GM21423 (cell line): ENCODE measurements at regions not wholly inside any gene's neighbourhood (a gene's known extent, or its start where the extent isn't known, plus 50 kb on each side); places are given as distances from the start of the nearest gene placed in this dataset.

Source experiments
- ATAC-seq: cut with Tn5 transposase; IDR thresholded peaks from one replicate; pipeline ENCODE4 v1.9.1; 2021; ENCODE audit warnings: mild to moderate bottlenecking, moderate library complexity; ENCODE audit not compliant: unreplicated experiment

DNA sequence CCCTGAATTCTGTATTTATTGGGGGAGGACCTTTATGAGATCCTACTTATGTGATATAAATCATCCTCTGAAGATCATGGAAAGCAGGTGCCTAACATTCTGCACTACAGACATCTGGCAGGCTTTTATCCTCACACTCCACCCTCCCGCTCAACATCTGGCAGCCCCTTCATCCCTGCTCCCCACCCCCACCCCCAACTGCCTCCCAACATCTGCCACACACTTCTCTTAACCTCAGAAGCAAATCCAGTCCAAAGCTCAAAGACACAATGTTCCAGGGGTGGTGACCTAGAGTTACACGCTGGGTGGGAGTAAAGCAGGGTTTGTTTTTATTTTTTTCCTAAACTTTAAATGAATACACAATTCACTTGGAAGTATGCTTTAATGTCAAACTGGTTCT lies 184.5 kb upstream of the ATP11B start:
- no peak for ATAC-seq

DNA sequence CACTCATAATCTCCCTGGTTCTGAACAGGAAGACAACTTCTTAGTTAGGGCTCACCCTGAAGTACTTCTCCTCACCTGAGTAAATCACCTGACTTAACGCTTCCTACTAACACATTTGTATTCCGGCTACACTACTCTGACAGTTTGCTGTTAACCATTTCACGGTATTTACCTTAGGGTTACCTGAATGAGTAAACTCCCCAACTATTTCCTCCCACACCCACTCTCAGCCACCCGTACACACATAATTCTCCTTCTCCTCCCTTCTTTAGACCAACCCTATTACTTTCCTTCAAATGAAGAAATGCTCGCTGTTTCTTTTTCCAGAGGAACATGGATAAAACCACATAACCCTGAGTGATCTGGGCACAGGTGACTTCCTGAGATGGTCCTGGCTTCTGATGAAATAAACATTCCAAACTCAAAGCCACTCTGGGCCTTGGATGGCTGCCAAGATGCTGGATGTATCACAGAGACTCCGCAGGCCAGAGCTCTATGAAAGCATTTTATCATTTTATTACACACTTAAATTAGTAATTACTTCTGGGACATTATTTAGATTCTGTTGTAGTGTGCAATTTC lies 183.6 kb upstream of the ATP11B start:
- ATAC-seq, result no peak

DNA sequence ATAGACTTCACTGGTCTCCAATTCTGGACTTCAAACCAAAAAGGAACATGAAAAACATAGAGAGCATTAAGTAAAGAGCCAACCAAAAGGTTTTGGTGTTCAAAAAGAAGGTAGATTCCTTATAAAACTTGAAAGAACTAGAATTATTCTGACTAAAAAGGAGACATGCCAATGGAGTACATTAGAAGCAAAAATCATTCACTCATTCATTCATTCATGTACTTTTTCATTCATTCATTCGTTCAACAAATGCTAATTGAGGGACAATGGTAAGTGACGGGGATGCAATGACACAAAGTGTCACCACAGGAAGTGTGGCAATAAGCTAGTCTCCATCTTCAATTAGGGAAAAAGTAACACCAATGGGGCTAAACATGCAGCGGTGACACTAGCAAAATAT lies 181.0 kb upstream of the ATP11B start:
- ATAC-seq, result no peak

DNA sequence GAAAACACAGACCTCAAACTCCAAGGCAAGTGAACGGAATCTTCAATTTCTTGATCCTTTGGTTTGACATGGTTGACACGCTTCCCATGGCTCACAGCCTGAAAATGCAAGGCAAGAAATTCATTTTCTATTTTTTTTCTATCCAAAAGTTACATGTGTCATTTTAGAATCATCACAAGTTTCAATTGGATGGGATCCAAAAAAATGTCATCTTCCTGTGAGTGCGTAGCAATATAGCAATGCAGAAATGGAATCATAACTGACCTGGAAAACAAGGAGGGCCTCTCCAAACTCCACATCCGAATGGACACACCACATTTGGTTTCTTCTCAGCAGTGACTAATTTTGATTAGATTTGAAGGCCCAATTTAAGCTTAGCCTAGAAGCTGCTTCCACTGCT lies 175.8 kb upstream of the ATP11B start:
- ATAC-seq, result no peak

DNA sequence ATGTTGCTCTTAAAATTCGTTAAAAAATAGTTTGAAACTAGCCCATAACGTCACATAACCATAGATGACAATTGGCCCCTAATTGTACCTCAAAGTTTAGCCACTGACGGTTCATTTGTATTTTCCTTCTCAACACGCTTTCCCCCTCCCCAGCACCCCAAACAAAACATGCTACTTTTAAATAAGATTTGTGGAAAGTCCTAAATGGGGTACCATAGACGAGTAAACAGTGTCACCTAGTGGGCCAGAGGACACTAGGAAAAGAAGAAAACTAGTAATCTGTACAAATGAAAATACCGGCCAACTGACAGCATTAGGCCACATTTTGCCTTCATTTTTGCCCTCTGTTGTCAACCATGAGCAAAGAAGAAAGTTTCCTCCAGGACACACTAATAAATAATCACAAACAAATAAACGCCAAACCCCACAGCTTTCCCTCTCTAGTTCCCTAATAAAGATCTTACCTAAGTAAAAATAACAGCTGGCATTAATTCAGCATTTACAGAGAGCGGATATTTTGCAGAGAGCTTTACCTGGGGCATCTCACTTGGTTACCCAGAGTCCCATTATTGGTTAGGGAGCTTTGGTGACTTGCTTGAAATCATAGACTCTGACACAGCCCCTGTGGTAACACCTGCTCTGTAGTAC lies 175.1 kb upstream of the ATP11B start:
- ATAC-seq, result no peak

DNA sequence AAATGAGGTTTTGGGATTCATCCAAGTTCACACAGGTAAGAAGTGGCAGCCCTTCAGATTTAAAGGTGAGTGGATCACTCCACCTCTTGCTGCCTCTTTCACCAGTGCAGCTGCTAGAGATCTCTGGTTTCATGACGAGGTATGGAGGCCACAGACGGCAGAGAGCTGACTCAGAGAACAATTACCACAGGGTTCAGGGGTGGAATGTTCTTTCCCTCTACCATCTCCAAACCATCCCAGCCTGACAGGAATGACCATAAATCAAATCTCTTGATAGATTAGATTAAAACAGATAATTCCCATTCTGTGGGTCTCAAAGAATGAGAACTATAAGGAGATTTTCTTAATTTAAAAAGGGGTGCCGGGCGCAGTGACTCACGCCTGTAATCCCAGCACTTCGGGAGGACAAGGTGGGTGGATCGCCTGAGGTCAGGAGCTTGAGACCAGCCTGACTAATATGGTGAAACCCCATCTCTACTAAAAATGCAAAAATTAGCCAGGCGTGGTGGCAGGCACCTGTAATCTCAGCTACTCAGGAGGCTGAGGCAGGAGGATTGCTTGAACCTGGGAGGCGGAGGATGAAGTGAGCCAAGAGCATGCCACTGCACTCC lies 174.2 kb upstream of the ATP11B start:
- no peak for ATAC-seq

DNA sequence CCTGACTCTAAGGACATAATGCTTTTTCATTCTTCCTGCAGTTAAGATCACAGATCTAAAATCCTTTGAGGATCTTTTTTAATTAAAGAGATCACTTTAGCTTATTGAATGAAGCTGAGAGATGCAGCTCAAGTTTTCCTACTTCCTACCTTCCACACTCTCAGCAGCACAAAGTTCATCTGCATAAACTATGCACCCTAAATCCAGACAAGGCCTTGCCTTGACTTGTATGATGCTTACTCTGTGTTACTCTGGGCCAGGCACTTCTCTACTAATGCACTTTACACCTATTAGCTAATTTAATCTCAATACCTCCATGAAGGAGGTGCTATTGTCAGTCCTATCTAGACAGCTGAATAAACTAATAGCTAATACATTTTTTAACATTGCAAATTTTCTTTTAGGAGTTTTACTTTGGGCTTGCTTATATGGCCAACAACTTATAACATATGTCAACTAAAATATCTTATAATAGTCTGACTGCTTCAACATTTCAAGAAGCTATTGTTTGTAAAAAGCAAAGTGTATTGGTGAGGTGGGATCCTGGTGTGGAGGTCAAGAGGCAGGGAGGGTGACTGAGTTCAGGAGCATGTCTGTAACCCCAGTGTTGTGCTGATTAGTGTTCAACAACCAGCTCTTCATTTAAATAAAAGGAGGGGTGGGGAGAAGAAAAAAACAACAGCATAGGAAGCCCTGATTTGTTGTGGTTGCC lies 172.4 kb upstream of the ATP11B start:
- no peak for ATAC-seq

DNA sequence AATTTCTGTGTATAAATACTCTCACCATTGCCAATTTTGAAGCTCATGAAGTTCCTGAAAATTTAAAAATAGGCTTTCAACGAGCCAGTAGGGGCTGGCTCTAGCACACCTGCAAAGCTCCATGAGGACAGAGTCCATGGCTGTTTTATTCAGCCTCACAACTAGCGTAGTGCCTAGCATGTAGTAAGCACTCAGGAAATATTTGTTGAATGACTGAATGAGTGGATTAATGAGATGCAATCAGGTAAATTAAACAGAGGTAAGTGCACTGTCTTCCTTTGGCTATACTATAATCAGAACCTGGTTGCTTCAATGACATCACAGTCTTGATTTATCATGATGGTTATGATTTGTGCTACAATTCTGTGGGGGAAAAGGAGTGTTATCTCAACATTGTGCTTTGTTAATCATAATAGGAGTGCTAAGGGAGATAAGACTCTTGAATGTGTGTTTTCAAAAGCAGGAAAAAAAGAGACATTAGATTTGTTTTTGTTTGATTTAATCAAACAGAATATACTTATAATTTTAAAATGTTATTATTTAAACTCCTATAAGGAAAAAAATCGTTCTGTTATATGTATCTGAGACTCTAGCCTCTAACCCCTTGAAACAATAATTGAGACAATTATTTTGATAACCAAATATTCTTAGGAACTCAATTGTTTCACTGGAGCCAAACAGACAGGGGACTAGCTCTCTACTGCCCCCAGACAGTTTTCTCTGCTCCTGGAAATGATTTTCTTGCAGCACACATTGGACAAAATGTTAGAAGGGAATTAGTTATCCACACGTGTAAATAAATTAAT lies 171.7 kb upstream of the ATP11B start:
- no peak for ATAC-seq

DNA sequence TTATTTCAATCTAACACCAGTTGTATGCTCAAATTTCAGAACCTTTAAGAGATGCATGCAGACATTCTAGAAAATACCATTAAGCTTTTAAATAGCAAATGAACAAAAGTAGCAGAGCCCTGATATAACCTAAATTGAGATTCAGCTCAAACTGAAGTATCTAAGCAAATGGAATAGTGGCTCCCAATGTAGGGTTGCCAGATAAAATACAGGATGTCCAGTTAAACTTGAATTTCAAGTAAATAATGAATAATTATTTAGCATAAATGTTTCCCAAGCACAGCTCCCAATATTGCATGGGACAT lies 171.1 kb upstream of the ATP11B start:
- no peak for ATAC-seq

DNA sequence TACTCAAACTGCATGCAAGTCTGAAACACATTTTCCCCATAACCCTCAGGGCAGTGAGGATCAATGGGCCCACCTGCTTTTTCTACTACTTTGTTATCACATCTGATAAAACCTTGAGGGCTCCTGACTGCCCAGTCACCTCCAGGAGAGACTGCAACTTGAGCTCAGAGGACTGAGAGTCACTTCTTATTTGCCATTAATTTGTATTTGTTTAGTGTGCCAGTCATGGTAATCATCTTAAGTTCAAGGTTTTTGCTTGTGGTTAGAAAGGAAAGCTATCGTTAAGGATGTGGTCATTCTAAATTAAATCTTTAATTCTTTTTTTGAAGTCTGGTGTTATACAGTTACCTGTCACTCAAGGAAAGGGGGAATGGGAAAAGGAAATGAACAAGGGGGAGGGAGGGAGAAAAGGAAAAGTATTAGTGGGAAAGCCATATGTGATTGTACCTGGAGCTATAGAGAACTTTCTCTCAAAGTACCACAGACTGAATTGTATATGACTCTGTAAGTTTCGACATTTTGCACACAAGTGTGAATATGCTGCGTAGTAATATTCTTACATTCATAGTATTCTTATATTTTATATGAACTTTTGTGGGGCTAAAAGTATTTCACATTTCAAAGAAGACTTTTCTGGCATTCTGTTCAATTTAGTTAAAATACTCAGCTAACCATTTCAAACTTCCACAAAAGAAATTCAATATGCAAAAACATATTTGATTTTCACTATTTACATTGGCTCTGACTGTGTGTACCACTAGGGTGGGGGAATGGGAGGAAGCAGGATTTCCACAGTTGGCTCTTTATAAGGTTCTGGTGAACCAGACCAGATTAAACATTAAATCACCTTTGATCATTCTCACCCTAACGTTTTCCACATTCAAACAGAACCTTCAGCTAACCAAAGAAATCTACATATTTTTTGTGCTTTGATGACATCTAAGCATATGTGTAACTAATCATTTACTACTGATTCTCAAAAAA lies 166.5 kb upstream of the ATP11B start:
- ATAC-seq, result no peak

DNA sequence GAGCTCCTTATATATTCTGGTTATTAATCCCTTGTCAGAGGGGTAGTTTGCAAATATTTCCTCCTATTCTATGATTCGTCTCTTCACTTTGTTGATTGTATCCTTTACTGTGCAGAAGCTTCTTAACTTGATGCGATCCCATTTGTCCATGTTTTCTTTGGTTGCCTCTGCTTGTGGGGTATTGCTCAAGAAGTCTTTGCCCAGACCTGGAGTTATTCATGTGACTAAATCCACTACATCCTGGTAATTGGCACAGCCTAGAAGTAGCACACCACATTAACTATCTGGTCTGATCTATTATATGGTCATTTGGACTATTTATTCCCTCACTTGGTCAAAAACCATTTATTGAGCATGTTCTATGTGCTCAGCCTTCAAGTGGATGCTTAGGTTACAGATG lies 164.8 kb upstream of the ATP11B start:
- no peak for ATAC-seq

DNA sequence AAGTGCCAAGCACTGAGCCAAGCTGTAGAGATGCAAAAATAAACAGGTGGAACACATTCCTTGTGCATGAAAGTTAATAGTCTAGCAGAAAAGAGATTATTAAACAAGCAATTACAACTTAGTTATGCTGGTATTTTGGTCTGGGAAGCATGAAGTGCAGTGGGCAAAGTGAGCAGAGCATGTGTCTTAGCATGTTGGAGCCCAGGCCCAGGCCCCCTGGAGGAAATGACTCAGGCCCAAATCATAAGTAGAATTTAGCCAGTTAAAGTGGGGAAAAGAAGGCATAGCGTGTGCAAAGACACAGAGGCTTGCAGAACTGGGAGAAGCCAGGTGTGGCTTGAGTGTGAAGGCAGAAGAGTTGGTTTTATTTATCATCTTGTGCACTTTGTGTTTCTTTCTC lies 163.8 kb upstream of the ATP11B start:
- ATAC-seq, result no peak

DNA sequence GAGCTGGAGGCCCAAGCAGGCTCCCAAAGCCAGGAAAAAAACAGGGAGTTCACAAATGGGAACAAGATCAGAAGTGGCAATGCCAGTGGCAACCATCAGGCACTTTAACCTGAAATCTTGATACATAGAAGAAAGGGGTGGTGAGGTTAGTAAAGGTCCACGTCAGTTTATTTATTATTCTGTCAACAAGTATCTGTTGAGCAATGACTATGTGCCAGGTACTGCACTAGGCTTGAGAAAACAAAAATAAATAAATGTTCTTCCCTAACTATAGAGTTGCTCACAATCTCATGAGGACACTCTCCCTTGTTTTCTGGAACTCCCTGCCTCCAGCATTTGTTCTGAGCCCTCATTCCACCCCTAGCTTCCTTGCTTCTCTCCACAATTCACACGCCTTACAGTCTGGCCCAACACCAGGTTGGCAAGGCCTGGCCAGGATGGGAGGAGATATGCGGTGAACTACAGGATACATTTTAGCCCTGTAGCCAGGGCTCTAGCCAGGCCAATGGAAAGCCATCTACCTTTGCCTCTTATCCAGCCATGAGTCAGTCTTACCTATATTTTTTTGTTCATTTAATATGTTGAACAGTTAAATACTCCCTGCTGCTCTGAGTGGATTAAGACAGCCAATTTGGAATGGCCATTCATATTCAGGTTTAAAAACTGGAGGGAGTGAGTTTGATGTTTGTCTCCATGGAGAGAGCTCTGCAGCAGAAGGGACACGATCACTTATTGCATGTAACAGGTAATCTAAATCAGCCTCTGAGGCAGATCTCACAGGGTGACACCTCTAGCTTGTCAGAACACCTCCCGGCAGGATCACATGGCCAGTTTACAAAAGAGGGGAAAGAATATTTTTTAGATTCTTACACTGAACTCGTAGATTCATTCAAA lies 161.9 kb upstream of the ATP11B start:
- ATAC-seq, result no peak

DNA sequence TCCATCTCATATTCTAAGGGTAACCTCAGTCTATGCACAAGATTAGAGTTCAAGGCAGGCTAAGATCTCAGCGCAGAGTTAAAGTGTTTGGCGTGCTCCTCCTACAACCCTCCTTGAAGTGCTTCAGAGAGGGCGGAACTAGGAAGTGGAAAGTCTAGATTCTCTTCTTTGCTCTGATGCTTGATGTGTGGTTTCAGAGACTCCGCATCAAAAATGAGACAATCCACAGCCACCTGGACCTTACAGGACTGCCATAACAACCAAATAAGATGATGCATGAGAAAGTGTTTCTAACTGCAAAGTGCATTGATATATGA lies 161.3 kb upstream of the ATP11B start:
- no peak for ATAC-seq

DNA sequence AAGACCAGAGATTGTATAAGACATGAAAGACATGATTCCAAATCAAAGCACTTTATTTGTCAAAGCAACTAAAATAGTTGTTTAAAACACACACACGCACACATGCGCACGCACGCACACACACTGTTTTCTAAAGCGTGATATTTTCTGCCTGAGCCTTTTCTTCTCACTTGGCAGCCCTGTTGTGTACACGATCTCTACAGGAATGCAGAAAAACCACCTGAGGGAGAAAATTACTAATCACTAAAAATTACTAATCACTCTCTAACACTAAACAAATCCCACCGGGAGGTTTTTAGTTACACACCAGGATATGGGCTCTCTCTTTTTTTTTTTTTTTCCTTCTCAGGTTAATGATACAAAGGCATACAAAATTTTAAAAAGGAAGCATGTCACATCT lies 160.1 kb upstream of the ATP11B start:
- ATAC-seq, result no peak

DNA sequence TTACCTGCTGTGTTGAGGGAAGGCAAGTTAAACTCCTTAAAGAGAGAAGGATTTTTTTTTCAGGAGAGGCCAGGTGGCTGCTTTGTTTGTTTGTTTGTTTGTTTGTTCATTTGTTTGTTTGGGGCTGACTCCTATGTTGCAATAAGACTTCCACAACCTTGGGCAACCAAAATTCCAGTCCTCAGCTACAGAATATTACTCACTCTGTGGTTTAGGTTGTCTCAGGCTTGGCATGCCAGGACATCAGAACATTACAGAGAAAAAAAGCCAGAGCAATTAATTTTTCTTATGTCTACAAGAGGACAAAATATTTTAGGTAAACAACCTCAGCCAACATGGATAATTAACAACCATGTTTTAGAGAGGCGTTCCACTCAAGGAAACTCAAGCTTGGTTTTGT lies 156.7 kb upstream of the ATP11B start:
- no peak for ATAC-seq

DNA sequence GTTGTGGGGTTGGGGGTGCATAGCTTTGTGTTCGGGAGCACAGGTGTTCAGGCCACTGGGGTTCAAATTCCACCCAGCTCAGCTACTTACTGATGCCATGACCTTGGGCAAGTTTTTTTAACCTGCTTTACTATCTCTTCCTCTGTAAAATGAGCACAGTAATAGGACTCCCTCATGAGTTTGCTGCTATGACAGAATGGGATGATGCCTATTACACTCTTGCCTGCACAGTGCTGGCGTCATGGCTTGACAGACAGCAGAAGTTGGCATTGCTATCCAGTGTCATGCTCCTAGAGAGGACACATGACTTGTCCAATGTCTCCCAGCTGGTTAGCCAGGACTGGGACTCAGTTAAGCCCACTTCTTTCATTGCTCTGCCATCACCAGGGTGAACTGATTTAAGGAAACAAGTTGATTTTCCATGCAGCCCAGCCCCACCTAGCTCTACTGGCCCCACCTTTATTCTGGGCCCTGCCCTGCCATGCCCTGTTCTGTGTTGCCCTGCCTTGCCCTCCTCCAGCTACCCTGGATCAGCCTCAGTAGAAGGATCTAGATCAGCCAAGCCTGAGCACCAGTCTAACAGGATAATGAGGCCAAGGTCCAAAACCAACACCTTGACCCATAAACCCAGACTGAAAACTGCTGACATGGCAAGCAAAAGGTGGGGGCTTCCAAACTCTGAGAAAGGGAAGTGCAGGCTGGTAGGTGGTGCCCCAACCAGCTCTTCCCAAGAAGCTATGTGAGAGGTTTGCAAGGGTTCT lies 155.8 kb upstream of the ATP11B start:
- no peak for ATAC-seq

DNA sequence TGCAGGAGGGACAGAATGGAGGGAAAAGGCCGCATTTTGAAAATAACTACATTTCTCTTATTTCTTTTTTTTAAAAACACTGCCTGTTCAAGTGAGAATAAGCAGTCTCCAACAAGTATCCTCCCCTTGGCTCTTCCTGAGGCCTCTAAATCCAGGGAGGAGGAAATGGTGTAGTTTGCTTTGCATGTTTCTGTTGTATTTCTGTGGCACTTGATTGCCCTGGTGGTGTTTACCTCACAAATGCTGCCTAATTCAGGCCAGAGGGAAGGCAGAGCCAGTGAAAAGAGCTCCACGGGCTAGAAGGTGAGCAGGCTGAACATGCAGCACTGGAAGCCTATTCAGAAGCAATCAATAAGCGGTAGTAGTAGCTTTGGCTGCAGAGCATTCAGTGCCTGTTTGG lies 149.3 kb upstream of the ATP11B start:
- ATAC-seq, result no peak
